NCI-H2171 treated with DMSO at 0.1 percent for 48 hours (cell line): ENCODE measurements at regions not wholly inside any gene's neighbourhood (a gene's known extent, or its start where the extent isn't known, plus 50 kb on each side); places are given as distances from the start of the nearest gene placed in this dataset.
"Not testable (repeated sequence)": the region's sequence is repeated elsewhere in the genome, so short reads cannot be mapped to it uniquely, and the experiment has no call there.

Experiments used
- DNase-seq: peaks from one replicate; lab custom pipeline; 2025; lab: John Stamatoyannopoulos, UW

GRCh38 chr3:25895443-25895842 is 105.6 kb downstream of the OXSM start:
- DNase-seq = no peak

DNA sequence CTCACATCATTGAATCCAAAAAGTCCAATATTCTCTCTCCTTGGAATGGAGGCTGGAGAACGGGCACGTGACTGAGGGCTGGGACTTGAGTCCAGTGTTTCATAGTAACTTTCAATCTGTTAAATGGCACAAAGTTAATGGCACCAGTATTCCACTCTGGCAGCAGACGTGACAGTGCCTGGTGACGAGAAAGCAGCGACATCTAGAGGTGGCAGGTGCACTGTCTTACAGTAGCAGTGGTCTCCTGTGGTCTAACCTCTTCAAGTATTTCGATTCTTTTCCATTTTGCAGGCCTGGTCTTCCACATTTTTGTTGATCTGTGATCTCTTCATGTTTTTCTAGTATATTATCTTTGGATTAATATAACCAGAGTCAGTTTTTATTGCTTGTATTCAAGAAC is 107.1 kb downstream of the OXSM start:
- DNase-seq = no peak

- DNase-seq = no peak
Measured at GRCh38 chr3:25899352-25900101, 109.6 kb downstream of the OXSM start.

GRCh38 chr3:25900161-25900560 is 110.3 kb downstream of the OXSM start:
- no peak for DNase-seq

GRCh38 chr3:25901796-25902195 is 111.9 kb downstream of the OXSM start:
- DNase-seq = no peak

DNA sequence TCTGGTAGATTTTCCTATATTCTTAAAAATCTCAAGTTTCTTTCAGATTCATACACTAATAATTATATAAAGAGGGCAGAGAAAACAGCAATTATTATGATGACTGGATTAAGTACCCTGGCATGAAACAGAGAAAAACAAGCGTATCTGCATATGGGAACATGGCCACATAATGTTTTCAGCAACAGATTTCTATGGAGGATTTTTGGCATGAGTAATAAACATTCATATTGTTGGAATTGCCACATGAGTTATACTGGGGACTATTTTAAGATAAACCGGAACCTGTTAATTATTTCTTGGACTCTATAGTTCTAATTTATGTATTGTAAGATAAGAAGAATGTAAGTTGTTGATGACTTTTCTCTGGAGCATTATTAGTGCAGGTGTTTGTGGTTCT is 112.7 kb downstream of the OXSM start:
- DNase-seq = no peak

- no peak for DNase-seq
Measured at GRCh38 chr3:25903371-25904129, 113.7 kb downstream of the OXSM start.

DNA sequence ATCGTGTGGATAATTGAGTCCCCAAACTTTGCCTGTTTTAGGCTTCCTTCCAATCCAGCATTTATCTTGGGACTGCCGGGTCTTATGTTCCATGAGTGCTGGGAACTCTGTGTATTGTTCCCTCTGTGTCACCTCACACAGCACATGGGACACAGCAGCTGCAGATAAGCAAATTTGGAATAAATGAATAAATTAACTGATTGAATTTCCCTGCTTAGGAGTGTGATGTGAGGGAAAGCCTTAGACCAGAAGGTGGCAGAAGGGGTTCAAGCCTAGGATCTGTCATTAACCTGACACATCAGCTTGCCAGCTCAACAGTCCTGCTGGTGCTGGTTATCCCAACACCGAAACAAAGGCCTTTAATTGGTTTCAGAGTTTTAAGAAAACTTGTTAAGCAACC is 114.3 kb downstream of the OXSM start:
- no peak for DNase-seq

GRCh38 chr3:25906132-25906906 is 116.4 kb downstream of the OXSM start:
- DNase-seq = no peak

- no peak for DNase-seq
Measured at GRCh38 chr3:25907081-25907480, 117.2 kb downstream of the OXSM start.

- DNase-seq = no peak
Measured at GRCh38 chr3:25910105-25910504, 120.2 kb downstream of the OXSM start.

GRCh38 chr3:25910997-25911396 is 121.1 kb downstream of the OXSM start:
- no peak for DNase-seq

DNA sequence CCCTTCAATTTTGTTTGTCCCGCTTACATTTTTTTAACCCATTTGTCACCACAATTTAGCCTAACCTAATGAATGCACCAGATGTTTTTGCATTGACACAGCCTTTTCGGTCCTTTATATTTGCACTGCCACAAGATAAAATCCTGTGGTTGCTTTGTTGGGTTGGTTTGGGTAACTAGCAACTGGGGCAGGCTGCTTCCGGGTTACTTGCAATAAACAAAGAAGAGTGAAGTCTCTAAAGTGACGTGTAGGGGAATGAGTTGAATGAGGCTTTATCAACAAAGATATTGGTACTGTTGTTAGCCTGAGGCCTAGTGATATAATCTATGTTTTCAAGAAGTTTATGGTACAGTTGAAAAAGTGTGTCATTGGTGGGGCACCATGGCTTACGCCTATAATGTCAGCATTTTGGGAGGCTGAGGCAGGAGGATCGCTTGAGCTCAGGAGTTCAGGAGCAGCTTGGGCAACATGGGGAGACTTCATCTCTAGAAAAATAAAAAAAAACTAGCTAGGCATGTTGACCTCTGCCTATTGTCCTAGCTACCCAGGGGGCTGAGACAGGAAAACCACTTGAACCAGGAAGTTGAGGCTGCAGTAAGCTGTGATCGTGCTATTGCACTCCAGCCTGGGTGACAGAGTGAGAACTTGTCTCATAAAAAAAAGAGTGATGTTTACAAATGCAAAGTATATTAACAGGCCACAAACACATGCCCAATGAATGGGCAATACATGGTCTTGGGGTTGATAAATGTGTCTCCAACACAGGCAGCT is 121.8 kb downstream of the OXSM start:
- no peak for DNase-seq

DNA sequence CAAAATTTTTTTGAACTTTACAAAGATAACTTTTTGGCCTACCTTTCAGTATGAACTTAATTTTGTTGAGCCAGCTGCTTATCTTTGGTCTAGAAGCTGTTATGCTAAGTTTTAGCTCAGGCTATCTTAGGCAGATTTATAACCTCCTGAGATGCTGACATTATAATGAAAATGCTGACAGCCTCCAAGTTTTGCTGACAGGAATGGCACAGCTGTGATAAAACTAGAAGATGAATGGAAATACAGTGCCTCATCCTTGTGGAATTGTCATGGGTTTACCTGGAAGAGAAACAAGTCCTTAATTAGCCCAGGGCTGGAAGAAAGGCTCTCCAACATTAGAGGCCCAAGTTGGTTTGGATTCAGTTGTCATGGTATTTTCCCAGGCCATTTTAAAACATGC is 123.3 kb downstream of the OXSM start:
- no peak for DNase-seq

GRCh38 chr3:25915673-25916072 is 125.8 kb downstream of the OXSM start:
- DNase-seq = no peak

GRCh38 chr3:25916321-25916720 is 126.4 kb downstream of the OXSM start:
- DNase-seq = no peak

- not testable (repeated sequence) for DNase-seq
Measured at GRCh38 chr3:25931967-25932366, 142.1 kb downstream of the OXSM start.

DNA sequence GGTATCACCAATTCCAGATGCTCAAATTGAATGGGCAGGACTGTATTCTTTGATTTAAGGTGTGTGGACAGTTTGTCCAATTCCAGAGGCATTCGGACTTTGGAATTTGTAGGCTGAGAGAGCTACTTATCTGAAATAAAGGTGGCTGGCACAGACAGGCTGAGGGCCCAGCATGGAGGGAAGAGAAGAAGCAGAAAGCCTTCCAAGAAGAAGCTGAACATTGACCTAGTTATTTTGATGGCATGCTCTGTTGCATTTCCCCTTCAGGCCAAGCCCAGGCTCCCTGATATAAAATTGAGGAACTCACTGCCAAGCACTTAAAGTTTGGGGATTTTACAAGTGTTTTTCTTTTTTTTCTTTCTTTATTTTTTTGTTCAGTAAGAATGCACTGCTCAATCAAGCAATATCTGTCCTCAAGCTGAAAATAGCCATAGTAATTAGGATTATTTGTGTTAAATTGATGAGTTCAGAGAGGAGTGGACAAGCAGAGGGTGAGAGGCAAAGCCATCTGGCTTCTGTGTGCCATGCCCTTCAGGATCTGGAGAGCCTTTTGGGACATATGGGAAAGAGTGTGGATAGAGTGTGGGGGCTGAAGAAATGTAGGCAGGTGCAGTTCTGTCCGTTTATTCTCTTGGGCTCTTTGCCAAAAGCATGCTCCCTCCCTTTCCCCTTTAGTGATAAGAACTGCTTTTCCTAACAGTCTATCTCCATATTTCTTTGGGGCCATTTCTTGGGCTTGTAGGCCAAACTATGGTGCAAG is 148.9 kb downstream of the OXSM start:
- DNase-seq = no peak

- no peak for DNase-seq
Measured at GRCh38 chr3:25940935-25941334, 151.0 kb downstream of the OXSM start.

- DNase-seq = no peak
Measured at GRCh38 chr3:25944329-25944728, 154.4 kb downstream of the OXSM start.

DNA sequence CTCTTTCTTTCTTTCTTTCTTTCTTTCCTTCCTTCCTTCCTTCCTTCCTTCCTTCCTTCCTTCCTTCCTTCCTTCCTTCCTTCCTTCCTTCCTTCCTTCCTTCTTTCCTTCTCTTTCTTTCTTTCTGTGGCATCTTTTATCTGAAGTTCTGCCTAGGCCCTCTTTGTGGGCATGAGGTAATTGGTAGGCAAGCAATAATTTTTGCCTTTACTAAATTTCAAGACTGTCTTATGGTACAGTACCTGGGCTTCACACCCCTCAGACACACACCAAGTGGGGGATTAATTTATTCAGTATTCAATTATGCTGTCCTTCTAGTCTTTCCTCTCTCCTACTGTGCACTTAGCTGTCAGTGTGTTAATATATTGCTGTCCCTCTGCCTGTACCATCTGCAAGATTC is 155.5 kb downstream of the OXSM start:
- DNase-seq = no peak
